H9 (cell line): ENCODE measurements at regions not wholly inside any gene's neighbourhood (a gene's known extent, or its start where the extent isn't known, plus 50 kb on each side); places are given as distances from the start of the nearest gene placed in this dataset.

ENCODE experiments used
- DNase-seq: peaks from one replicate; pipeline ENCODE4 v3.0.0-alpha.2; 2017
- H2AFZ ChIP-seq: one replicate; pipeline ENCODE4 v1.6.1; 2013; ENCODE audit warnings: mild to moderate bottlenecking, low read length, control low read depth, moderate library complexity
- H2AK5ac ChIP-seq: 2 replicates; pipeline ENCODE4 v1.6.1; 2013; ENCODE audit warnings: low read length, control low read depth, mixed read lengths; ENCODE audit not compliant: insufficient read length
- H2BK120ac ChIP-seq: one replicate; pipeline ENCODE4 v1.6.1; 2013; ENCODE audit warnings: low read depth, mild to moderate bottlenecking, low read length, control low read depth, inconsistent platforms; ENCODE audit not compliant: poor library complexity, severe bottlenecking
- H2BK12ac ChIP-seq: 2 replicates; pipeline ENCODE4 v1.6.1; 2013; ENCODE audit warnings: low read length, control low read depth, mixed read lengths, low read depth; ENCODE audit not compliant: insufficient read length
- H2BK15ac ChIP-seq: 2 replicates; pipeline ENCODE4 v1.6.1; 2013; ENCODE audit warnings: low read depth, low read length, control low read depth
- H2BK20ac ChIP-seq: one replicate; pipeline ENCODE4 v1.6.1; 2013; ENCODE audit warnings: low read depth, mild to moderate bottlenecking, low read length, control low read depth, inconsistent platforms; ENCODE audit not compliant: poor library complexity, severe bottlenecking
- H2BK5ac ChIP-seq: 2 replicates; pipeline ENCODE4 v1.6.1; 2013; ENCODE audit warnings: low read length, control low read depth, mixed read lengths; ENCODE audit not compliant: insufficient read length
- H3K14ac ChIP-seq: 2 replicates; pipeline ENCODE4 v1.6.1; 2013; ENCODE audit warnings: low read length, control low read depth; ENCODE audit not compliant: insufficient read depth
- H3K18ac ChIP-seq: 2 replicates; pipeline ENCODE4 v1.6.1; 2013; ENCODE audit warnings: low read depth, mild to moderate bottlenecking, mixed read lengths, low read length, control low read depth; ENCODE audit not compliant: insufficient read length
- H3K23ac ChIP-seq: 2 replicates; pipeline ENCODE4 v1.6.1; 2013; ENCODE audit warnings: low read length, control low read depth, mixed read lengths, low read depth; ENCODE audit not compliant: insufficient read length
- H3K23me2 ChIP-seq: 2 replicates; pipeline ENCODE4 v1.6.1; 2013; ENCODE audit warnings: low read depth, mild to moderate bottlenecking, mixed read lengths, low read length, control low read depth; ENCODE audit not compliant: insufficient read length, poor library complexity, severe bottlenecking
- H3K27ac ChIP-seq: 2 replicates; pipeline ENCODE4 v1.5.1; 2013; ENCODE audit warnings: low read length, control low read depth, mixed read lengths, low read depth; ENCODE audit not compliant: insufficient read length
- H3K27me3 ChIP-seq: 2 replicates; pipeline ENCODE4 v1.6.1; 2013; ENCODE audit warnings: low read length, control low read depth, inconsistent platforms; ENCODE audit not compliant: insufficient read depth
- H3K4ac ChIP-seq: 2 replicates; pipeline ENCODE4 v1.6.1; 2013; ENCODE audit warnings: low read depth, mild to moderate bottlenecking, control low read depth, inconsistent platforms, low read length, moderate library complexity
- H3K4me1 ChIP-seq: 2 replicates; pipeline ENCODE4 v1.6.1; 2013; ENCODE audit warnings: low read length, control low read depth, inconsistent platforms; ENCODE audit not compliant: insufficient read depth
- H3K4me2 ChIP-seq: 2 replicates; pipeline ENCODE4 v1.6.1; 2013; ENCODE audit warnings: low read length, control low read depth, mixed read lengths; ENCODE audit not compliant: insufficient read length, insufficient read depth
- H3K56ac ChIP-seq: 2 replicates; pipeline ENCODE4 v1.6.1; 2013; ENCODE audit warnings: low read depth, mild to moderate bottlenecking, mixed read lengths, low read length, control low read depth; ENCODE audit not compliant: insufficient read length
- H3K79me1 ChIP-seq: 2 replicates; pipeline ENCODE4 v1.6.1; 2013; ENCODE audit warnings: low read depth, mild to moderate bottlenecking, moderate library complexity, low read length, control low read depth, inconsistent platforms; ENCODE audit not compliant: insufficient read depth, poor library complexity, severe bottlenecking
- H3K79me2 ChIP-seq: 2 replicates; pipeline ENCODE4 v1.6.1; 2013; ENCODE audit warnings: low read length, control low read depth, inconsistent platforms; ENCODE audit not compliant: insufficient read depth
- H3K9ac ChIP-seq: 2 replicates; pipeline ENCODE4 v1.6.1; 2013; ENCODE audit warnings: low read length, control low read depth, mixed read lengths; ENCODE audit not compliant: insufficient read length; ENCODE audit errors: extremely low read depth
- H3K9me3 ChIP-seq: one replicate; pipeline ENCODE4 v1.6.1; 2013; ENCODE audit warnings: low read depth, low read length, inconsistent platforms; ENCODE audit not compliant: control insufficient read depth
- H3T11ph ChIP-seq: one replicate; pipeline ENCODE4 v1.6.1; 2013; ENCODE audit warnings: mild to moderate bottlenecking, low read length, control low read depth, inconsistent platforms
- H4K20me1 ChIP-seq: one replicate; pipeline ENCODE4 v1.6.1; 2013; ENCODE audit not compliant: control insufficient read depth, insufficient read length, insufficient read depth
- H4K5ac ChIP-seq: 2 replicates; pipeline ENCODE4 v1.6.1; 2013; ENCODE audit warnings: low read depth, mild to moderate bottlenecking, mixed read lengths, low read length, control low read depth; ENCODE audit not compliant: insufficient read length
- H4K8ac ChIP-seq: replicated peaks from 2 replicates; pipeline ENCODE4 v1.6.1; 2013; ENCODE audit warnings: low read length, control low read depth, mixed read lengths, low read depth; ENCODE audit not compliant: insufficient read length
- H4K91ac ChIP-seq: 2 replicates; pipeline ENCODE4 v1.6.1; 2013; ENCODE audit warnings: low read depth, mild to moderate bottlenecking, moderate library complexity, mixed read lengths, low read length, control low read depth; ENCODE audit not compliant: insufficient read length
- H3K27ac Mint-ChIP-seq, 3 experiments: 2 replicates in 2 of 3; 3 replicates in 1 of 3; pipeline ENCODE4 v1.8.0; 2020 to 2021; ENCODE audit warnings: mixed read lengths in 3 of 3, mild to moderate bottlenecking in 1 of 3, moderate library complexity in 1 of 3
- H3K27me3 Mint-ChIP-seq: 2 replicates; pipeline ENCODE4 v1.8.0; 2021; ENCODE audit warnings: low read depth, mild to moderate bottlenecking, moderate library complexity, mixed read lengths
- H3K36me3 Mint-ChIP-seq, 3 experiments: 2 replicates in 2 of 3; 3 replicates in 1 of 3; pipeline ENCODE4 v1.8.0; 2020 to 2021; ENCODE audit warnings: low read depth in 3 of 3, mixed read lengths in 3 of 3; ENCODE audit not compliant: insufficient read depth in 1 of 3
- H3K4me1 Mint-ChIP-seq, 2 experiments: 2 replicates each; pipeline ENCODE4 v1.8.0; 2020; ENCODE audit warnings: mixed read lengths in 2 of 2
- H3K4me3 Mint-ChIP-seq, 2 experiments: 2 replicates in 1 of 2; 3 replicates in 1 of 2; pipeline ENCODE4 v1.8.0; 2020 to 2021; ENCODE audit warnings: mild to moderate bottlenecking in 2 of 2, mixed read lengths in 2 of 2, moderate library complexity in 1 of 2
- H3K9me3 Mint-ChIP-seq, 2 experiments: 2 replicates in 1 of 2; 3 replicates in 1 of 2; pipeline ENCODE4 v1.8.0; 2020; ENCODE audit warnings: mild to moderate bottlenecking in 2 of 2, mixed read lengths in 2 of 2, moderate library complexity in 1 of 2
- CTCF ChIP-seq: fragments of 200-600 bp; sonication (generic); conservative IDR thresholded peaks from 3 replicates; pipeline ENCODE4 v1.8.0; 2021; ENCODE audit warnings: antibody characterized with exemption, mild to moderate bottlenecking
- WGBS: extraction: QIAGEN DNeasy Blood & Tissue Kit; methylation state at CpG from one replicate; pipeline ENCODE4 v1.1.7; 2013; ENCODE audit warnings: missing lambda C conversion rate, low lambda C conversion rate, mixed read lengths; ENCODE audit not compliant: insufficient read length; ENCODE audit errors: extremely low coverage; 5-methylcytosine and 5-hydroxymethylcytosine counted together

- Mint-ChIP-seq H3K27me3 (no peaks in the 10 kb centered on the region), H3K27ac (no peak overlapping the region), H3K36me3 (peaks cover 2 to 16% (median 4%) of the 10 kb centered on the region in 3 experiments), H3K4me3 (no peak overlapping the region), H3K4me1 (peaks cover 0 to under 1% of the 10 kb centered on the region in 2 experiments; a peak in 1 of 4 replicates), H3K9me3 (peaks cover 5 to 10% of the 10 kb centered on the region in 2 experiments; a peak in 4 of 5 replicates)
- no peak overlapping the region for H2BK15ac ChIP-seq
- H2BK120ac ChIP-seq: no peak overlapping the region
- no peak overlapping the region for H4K5ac ChIP-seq
- H3K79me1 ChIP-seq: no peaks in the 10 kb centered on the region
- H2BK12ac ChIP-seq: no peak overlapping the region
- no peak overlapping the region for H3K27ac ChIP-seq
- no peak overlapping the region for H2AFZ ChIP-seq
- no peak for DNase-seq
- no peak overlapping the region for H2BK20ac ChIP-seq
- H4K91ac ChIP-seq: no peak overlapping the region
- H3K4me1 ChIP-seq: no peaks in the 10 kb centered on the region
- H4K20me1 ChIP-seq: no peaks in the 10 kb centered on the region
- H3K14ac ChIP-seq: no peak overlapping the region
- H3K18ac ChIP-seq: no peak overlapping the region
- H2BK5ac ChIP-seq: no peak overlapping the region
- H3K79me2 ChIP-seq: no peaks in the 10 kb centered on the region
- TF ChIP-seq CTCF: no peak
- H3K56ac ChIP-seq: no peak overlapping the region
- no peak overlapping the region for H4K8ac ChIP-seq
- H3K23ac ChIP-seq: no peak overlapping the region
- H3K9ac ChIP-seq: no peak overlapping the region
- H3K9me3 ChIP-seq: peaks cover 5% of the 10 kb centered on the region
- no CpG with 5 or more reads among the region's 9 CpGs for WGBS
- no peaks in the 10 kb centered on the region for H3K27me3 ChIP-seq
- H3T11ph ChIP-seq: no peak overlapping the region
- no peak overlapping the region for H3K4me2 ChIP-seq
- H3K23me2 ChIP-seq: no peaks in the 10 kb centered on the region
- H2AK5ac ChIP-seq: no peak overlapping the region
- H3K4ac ChIP-seq: no peak overlapping the region
Measured at GRCh38 chr6:140907235-140907634, 1225.5 kb upstream of the GJE1 start.
